HCEC 1CT (cell line): ENCODE measurements at regions not wholly inside any gene's neighbourhood (a gene's known extent, or its start where the extent isn't known, plus 50 kb on each side); places are given as distances from the start of the nearest gene placed in this dataset.
"Not testable (repeated sequence)": the region's sequence is repeated elsewhere in the genome, so short reads cannot be mapped to it uniquely, and the experiment has no call there.

Experiments used
- DNase-seq: peaks from one replicate; pipeline ENCODE4 v3.0.0-alpha.2; 2017

DNA sequence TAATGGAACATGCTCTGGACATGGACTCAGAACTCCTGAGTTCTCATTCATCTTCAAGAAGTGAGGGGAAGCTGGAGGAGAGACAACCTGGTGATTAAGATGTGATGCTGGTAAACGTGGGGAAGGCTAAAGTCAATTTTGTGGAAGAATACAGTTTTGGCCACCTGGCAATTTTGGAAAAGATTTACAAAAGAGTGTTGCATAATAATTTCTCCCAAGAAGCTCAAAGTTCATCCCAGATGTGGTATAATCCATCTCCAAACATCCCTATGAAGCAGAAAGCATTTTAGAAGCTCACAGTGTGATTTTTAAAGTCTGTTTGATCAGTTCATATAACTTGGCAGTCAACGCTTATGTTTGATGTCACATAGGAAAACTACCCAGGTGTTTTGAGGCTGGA, 208.7 kb downstream of the LMX1A start:
- DNase-seq, result no peak

DNA sequence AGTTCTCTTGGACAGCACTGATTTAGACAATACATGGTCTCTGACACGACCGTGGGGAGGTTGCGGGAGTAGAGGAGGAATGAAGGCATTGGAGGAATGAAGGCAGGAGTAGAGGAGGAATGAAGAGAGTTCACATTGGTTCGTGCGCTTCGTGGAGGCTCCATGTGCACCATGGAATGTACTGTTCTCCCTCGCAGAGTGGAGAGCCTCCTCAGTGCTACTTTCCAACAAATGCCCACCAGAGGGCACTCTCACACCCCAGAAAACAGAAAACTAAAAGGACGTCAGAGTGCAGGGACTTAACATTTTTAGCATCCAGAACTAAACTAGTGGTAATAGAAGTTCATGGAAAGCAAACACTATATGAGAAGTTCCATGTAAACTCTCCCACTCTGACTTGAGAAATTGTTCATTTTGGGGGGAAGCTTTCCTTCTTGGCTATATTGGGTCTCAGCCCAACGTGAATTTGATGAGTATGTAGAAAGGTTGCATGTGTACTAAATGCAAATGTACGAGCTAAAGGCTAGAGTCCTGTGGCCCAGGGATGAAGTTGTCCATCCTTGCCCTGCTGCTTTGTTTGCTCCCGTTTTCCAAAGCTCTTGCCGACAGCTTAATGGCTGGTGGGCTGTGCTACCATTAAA, 211.6 kb downstream of the LMX1A start:
- peak; percentile 31 for DNase-seq

DNA sequence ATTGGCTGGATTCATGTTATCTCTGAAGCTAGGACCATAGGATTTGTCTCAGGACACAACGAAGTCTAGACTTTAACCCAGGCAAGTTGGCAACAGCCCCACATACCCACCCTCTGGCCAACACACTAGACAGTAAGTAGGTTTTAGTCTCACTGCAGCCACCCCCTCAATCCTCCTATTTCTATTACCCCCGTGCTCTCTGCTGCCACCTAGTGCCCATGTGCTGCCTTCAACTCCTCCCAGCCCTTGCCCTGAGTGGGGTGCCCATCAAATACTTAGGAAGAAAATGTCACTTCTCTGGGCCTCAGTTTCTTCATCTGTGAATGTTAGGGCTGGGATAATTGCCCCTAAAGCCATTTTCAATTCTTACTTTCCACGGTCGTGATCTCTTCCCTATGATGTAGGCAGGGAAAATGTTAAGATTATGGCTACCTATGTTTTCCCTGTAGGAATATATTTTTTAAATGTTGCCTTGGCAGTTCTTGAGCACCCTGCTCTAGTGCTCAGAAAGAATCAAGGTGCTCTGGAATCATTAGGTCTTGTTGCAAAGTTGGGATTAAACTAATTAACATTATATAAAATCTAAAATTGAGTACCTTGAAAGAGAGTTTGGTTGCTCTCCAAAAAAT, 213.0 kb downstream of the LMX1A start:
- DNase-seq, result no peak

DNA sequence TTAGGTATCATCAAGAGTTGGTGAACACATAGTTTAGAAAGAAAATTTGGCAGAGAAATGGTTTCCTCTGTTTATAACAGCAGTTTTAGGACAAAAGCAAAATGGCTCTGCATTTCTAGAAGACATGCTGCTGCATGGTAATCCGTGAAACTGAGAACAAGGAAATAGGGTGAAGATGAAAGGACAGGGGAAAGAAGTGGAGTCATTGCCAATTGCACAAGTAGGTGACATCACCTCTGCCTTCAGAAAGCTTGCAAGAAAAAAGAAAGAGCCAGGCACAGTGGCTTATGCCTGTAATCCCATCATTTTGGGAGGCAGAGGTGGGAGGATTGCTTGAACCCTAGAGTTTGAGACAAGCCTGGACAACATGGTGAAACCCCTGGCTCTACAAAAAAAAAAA, 217.6 kb downstream of the LMX1A start:
- no peak for DNase-seq

DNA sequence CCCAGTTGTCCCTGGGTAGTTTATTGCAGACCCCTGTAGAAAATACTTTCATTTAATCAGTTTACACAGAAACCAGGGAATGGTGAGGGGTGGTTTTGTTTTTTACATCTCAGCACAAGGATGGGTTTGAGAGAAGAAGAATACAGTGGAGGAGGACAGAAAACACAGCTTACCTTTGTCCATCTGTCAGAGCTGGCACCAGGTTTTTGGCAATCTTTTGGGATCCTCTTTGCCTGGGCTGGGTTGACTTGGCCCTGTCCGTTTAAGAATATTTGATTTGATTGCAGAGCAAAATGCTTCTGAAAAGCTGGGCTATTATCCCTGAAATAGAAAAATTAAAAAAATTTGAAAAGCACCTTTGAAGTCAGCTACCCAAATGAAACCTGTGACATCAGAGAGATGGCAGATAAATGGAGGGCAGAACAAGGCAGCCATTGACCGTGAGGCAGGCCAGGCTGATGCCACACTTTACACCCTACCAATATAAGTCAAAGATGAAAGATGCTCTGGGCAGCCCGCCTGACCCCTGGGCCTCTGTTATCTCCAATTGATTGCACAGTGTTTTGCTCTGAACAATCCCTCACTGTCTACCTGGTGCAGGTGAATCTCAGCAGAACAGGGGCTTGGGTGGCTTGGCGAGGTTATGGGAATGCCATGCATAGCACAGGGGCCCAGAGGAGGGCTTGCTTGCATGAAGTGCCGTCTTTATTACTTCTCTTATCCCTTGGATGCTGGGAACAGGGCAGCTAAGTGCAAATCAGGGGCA, 218.8 kb downstream of the LMX1A start:
- DNase-seq, result no peak

DNA sequence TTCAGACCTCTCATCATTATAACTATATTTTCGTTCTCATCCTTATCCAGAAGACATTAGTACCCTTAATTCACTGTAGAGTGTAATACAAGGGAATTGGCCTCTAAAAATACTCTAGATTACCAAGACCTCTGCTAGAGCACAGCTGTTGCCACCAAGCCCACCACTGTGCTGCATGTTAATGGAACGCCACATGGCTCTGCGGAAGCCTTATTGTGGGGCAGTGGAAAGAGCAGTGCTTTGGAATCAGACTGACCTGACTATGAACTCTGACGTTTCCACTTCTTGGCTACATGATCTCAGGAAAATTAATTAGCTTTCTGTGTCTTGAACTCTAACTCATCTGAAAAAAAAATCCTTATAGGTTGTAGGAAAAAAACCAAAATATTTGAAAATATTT, 222.1 kb downstream of the LMX1A start:
- DNase-seq, result no peak

DNA sequence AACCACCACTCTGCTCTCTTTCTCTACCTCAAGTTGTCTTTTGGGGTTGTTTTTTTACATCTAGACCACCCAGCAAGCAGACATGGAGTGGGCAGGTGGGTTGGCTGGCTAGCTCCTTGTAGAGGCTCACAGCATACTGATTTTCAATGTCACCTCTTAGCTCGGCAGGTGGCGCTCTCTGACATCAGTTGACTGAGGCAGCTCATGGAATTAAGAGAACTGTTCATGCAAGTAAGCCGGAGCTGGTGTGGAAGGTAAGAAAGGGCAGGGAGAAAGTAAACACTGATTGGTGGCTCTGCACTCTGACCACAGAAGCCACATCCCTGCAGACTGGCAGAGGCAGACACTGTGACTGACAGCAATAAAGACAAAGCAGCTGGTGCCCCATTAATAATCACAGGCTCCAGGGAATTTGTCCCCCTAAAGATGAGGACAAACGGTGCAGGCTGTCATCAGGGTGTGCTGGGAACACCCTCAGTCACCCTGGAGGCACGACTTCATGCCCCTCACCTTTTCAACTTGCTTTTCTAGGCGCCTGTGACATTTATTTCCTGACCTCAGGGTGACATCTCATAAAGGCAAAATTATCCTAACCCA, 226.8 kb downstream of the LMX1A start:
- DNase-seq, result peak; percentile 36

DNA sequence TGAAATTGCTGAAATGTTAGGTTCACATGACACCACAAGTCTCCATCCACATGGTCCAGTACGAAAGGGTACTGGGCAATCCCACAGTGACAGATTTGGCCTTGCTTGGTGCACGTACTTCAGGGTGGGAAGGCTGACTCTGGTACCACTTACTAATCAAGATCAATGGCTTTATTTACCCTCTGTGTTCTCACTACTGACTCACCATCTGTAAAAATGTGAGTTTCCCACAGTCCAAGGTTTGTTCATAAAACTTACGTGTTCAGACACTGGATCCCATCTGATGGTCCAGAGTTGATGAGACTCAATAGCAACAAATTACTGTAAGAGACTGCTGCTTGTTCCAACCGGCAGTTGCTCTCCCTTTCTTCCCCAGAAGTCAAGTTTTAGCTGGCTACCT, 231.7 kb downstream of the LMX1A start:
- DNase-seq, result no peak

DNA sequence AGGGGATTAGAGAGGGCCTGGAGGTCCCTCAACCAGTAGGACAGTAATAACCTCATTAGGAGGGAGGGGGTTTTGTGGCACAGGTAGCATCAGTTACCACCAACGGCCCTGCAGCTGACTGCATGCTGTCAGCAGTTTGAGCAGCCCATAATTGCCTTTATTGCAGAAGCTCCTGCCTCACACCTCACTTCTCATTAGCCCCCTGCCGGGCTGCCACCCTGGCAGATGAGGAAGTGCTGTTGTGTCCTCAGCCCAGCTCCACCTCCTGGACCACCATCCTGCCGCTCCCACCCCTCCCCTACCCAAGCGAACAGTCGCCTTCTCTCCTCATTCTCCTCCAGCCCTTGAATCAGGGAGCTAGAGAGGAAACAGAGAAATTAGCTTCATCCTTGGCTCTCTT, 237.4 kb downstream of the LMX1A start:
- no peak for DNase-seq

DNA sequence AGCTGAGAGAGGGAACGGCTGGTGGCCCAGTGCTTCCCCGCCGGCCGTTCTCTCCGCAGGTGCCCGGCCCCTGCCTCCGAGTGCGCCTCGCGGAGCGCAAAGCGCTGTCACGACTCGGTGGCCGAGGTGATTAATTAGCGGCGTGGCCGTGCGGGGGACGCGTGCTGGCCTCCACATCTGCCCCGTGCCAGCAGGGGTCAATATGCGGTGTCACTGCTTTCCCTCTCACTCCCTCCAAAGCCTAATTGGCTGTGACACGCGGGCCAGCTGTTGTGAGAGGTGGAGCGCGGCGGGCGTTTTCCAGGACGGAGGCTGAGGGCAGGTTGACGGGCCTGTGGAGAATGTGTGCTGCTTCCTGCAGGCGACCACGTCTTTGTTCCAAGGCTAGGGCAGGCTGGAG, 239.0 kb downstream of the LMX1A start:
- no peak for DNase-seq

DNA sequence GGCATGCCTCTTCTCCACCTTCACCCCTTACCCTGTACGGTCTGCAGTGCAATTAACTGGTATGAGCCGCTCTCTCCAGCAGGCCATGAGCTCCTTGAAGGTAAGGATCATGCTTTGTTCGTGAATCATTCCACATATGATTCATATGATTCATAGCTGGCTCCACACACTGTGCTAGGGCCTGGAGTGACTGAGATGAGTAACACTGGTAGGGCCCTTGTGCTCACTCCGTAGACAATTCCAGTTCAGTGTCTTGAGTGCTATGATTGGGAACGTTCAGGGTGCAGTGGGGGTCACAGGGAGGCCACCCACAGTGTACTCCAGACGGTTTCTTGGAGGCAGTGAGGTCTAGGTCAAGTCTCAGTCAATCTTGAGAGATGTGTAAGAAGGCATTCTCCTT, 239.8 kb downstream of the LMX1A start:
- DNase-seq, result peak; percentile 88

DNA sequence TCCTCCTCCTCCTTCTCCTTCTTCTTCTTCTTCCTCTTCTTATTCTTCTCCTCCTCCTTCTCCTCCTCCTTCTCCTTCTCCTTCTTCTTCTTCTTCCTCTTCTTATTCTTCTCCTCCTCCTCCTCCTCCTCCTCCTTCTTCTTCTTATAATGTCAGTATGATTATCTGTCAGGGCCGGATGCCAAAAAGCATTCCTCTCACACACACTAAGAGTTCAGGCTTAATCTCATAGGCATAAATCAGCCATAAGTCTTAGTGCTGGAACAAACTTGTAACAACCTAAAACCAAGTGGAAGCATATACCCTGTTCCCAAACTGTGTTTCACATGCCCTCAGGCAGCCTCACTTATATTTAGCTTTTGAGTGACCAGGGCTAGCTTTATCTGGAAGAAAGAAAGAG, 240.3 kb downstream of the LMX1A start:
- DNase-seq, result peak; percentile 8

DNA sequence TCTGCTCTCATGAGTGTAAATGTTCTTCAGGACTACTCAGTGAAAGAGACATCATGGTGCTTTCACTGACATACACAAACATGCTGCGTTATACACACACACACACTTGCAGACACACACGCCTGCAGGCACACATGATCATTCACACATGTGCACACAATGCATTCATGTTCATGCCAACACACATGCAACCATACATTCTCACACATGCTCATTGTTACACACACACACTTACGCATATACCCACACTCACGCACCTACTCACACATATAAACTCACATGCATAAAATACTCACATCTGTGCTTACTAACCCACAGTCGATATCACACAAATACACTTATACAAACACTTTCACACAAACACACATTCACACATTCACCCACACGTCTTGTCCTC, 241.6 kb downstream of the LMX1A start:
- no peak for DNase-seq

DNA sequence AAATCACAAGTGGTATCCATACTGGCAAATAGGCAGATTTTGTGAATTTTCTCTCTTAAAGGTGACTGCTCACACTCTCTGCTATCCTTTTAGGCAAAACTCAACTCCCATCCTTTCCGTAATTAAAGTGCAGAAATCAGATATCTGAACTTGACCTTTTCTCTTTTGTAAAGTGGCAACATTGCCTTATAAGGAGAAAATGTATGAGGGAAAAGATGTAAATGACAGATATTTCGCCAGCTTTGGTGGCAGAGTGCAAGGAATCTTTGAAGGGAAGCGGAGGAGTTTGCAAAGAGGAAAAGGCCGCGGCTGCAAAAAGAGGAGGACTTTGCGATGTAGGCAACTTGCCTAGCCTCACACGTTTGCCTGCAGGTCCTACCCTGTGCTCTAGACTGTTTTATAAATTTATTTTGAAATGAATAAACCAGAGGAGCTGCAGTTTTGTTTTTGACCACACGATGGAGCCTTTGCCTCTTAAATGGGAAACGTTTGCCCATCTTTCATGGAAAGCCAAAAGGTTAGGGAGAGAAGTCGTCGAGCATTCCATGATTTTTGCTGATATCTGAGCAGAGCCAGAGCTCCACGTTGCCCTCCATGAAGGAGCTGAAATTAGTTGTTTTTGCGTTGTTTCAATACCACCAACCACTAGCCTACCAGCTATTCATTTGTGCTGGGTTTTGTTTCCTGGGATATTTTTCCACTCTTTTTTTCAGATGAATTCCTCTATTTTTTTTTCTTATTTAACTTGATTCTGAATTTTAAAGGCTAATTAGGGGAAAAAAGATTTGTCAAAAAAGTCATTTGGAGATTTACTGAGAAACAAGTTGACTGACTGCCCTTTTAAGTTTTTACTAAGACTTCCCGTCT, 242.3 kb downstream of the LMX1A start:
- peak; percentile 42 for DNase-seq

DNA sequence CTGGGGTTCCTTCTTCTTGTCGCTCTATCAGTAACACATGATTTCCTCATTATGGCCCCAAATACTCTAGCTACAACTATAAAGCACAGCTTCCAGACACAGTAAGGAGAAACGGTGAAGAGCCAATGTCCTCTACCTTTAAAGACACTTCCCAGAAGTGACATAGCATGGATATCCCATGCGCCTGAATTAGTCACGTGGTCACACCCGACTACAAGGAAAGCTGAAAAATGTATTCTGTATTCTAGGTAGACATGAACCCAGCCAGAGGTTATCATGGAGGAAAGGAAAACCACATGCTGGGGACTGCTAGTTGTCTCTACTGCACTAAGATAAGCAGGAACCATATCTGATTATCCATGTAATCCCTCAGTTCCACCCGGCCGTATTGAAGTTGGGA, 244.3 kb downstream of the LMX1A start:
- DNase-seq, result no peak

DNA sequence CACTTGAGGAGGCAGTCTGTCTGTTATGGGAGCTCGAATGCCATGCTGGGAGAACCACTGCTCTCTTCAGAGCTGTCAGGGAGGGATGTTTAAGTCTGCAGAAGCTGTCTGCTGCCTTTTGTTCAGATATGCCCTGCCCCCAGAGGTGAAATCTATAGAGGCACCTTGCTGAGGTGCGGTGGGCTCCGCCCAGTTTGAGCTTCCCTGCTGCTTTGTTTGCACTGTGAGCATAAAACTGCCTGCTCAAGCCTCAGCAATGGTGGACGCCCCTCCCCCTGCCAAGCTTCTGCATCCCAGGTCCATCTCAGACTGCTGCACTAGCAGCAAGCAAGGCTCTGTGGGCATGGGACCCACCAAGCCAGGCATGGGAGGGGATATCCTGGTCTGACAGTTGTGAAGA, 247.5 kb downstream of the LMX1A start:
- DNase-seq, result no peak

DNA sequence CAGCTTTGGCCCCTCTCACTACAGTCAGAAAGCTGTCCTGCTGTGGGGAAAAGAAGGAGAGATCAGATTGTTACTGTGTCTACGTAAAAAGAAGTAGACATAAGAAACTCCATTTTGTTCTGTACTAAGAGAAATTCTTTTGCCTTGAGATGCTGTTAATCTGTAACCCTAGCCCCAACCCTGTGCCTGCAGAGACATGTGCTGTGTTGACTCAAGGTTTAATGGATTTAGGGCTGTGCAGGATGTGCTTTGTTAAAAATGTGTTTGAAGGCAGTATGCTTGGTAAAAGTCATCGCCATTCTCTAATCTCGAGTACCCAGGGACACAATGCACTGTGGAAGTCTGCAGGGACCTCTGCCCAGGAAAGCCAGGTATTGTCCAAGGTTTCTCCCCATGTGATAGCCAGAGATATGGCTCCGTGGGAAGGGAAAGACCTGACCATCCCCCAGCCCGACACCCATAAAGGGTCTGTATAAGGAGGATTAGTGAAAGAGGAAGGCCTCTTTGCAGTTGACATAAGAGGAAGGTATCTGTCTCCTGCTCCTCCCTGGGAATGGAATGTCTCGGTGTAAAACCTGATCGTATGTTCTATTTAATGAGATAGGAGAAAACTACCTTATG, 263.9 kb downstream of the LMX1A start:
- DNase-seq, result not testable (repeated sequence)

DNA sequence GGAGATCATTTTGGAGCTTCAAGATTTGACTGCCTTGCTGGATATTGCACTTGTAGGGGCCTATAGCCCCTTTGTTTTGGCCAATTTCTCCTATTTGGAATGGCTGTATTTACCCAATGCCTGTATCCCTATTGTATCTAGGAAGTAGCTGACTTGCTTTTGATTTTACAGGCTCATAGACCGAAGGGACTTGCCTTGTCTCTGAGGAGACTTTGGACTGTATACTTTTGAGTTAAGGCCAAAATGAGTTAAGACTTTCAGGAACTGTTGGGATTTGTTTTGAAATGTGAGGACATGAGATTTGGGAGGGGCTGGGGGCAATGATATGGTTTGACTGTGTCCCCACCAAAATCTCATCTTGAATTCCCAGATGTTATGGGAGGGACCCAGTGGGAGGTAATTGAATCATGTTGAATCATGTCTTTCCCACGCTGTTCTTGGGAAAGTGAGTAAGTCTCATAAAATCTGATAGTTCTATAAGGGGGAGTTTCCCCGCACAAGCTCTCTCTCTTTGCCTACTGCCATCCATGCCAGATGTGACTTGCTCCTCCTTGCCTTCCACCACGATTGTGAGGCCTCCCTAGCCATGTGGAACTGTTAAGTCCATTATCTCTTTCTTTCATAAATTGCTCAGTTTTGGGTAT, 276.1 kb downstream of the LMX1A start:
- DNase-seq, result no peak

DNA sequence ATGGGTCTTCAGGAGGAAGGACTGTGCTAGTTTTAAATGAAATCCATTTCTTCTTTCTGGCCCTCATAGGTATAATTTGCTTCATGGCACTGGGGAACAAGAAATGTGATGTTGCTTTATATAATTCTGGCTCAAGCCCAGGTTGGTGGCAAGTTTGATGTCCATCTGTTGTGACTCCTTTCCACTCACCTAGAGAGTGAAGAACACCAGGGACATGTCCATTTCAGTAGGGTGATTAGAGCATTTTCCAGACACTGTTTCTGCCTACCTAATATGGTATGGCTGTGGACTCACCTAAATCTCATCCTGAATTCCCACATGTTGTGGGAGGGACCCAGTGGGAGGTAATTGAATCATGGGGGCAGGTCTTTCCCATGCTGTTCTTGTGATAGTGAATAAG, 278.1 kb downstream of the LMX1A start:
- DNase-seq, result no peak

DNA sequence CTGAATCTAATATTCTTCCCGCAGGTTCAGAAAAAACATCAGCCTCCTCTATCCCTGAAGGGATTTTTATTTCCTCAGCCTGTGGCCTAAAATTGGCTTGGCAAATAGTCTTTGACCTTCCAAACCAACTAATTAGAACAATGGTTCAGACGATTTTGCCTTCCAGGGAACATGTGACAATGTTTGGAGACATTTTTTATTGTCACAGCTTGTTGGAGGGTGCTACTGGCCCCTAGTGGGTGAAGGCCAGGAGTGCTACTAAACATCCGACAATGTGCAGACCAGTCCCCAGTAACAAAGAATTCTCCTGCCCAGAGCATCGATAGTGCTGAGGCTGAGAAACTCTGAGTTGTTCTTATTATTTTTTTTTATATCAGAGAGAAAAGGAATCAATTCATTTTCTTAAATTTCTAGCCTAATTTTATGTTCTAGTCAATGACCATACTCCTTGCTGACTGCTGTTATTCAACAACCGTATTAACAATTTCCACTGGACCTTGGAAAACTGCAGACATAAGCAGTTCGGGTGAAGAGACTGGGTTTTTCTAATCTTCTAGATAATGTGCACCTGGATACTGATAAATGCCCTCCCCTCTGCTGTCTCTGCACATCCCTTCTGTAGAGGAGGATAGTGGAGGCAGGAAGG, 280.7 kb downstream of the LMX1A start:
- peak; percentile 23 for DNase-seq
